ENCODE measurements at regions not wholly inside any gene's neighbourhood (a gene's known extent, or its start where the extent isn't known, plus 50 kb on each side); places are given as distances from the start of the nearest gene placed in this dataset.

DNA sequence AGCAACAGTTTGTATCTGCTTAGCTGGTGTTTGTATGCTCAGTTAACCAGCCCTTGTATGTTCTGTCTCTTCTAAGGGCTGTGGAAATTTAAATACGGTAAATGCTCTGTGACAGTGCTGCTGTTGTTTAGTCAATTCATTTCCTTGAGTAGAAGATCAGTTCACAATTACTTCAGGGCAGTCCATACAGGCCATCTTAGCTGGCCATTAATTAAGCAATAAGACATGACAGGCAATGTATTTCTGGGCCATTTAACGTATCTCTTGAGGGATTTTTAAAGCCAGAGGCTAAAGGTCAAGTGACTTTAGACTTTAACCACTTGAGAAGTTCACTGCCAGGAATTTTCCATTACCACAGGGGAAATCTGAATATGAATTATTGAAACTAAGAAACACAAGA is 351.8 kb downstream of the ZIC1 start:
- no peak for DNase-seq

DNA sequence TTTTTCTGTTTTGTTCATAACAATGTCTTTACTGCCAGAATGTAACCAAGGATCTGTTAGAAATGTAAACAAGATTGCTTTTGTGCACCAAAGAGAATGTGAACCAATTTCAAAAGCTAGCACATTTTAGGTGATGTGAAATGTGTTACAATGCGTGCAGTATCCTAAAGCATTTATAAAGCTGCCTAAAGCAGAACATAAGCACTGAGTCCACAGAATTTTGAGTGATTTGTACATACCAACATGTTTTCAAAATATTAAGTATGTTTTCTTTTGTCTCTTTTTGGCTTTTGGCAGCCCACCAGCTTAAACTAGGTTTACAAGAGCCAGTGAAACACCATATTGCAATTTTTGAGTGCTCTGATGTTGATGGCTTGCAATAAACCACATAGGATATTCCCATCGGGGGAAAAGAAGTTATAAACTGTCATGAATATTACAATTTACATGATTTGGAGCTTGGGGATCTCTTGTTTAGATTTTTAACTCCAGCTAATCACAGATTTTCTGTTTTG is 364.0 kb downstream of the ZIC1 start:
- no peak for DNase-seq

DNA sequence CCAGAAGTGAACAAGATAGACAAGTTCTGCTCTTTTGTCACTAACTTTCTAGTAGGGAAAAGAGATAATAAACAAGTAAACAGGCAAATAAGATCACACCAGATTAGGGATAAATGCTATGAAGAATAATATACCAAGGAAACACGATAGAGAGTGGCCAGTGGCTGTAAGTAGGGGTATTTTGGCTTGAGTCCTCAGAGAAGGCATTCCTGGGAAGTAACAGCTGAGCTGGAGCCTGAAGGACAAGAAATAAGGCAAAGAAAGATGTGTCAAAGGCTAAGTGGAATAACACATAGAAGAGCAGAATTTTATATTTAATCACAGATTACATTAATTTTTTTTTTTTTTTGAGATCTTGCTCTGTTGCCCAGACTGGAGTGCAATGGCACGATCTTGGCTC is 366.2 kb downstream of the ZIC1 start:
- no peak for DNase-seq

DNA sequence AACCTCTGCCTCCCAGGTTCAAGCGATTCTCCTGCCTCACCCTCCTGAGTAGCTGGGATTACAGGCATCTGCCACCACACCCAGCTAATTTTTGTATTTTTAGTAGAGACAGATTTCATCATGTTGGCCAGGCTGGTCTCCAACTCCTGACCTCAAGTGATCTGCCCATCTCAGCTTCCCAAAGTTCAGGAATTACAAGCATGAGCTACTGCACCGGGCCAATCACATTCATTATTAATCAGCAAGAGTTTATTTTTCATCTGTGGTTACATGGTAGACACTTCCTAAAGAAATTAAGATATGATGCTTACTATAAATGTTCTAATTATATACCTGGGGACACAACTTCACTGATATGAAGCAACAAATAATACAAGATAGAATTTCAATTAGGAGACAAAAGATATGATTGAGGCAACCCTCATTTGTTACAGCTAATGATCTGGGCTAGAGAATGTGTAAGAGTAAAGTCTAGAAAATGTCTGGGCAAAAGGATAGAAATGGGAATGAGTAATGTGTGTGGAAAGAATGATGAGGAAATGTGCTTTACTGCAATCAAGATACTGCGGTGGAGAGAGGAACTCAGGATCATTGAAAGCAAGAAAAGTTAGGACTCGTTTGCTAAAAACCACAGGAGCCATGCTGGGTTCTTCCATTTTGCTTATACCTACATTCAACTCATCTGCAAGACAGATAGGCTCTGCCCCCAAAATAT is 366.8 kb downstream of the ZIC1 start:
- no peak for DNase-seq

DNA sequence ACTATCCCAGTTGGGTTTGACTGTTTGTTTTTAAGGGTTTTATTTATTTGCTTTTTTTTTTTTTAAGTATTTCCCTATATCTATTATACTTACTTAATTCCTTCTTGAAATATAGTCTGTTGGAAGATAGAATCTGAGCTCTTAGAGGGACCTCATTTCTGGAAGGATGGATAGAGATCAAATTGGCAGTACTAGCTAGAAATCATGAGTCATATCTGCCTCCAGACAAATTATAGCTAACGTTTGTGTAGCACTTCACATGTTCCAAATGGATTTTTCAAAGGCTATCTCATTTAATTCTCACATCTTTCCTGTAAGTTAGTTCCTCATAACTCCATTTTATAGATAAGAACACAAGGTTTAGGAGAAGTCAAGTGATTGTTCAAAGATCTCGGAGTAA is 384.7 kb downstream of the ZIC1 start:
- DNase-seq: no peak

DNA sequence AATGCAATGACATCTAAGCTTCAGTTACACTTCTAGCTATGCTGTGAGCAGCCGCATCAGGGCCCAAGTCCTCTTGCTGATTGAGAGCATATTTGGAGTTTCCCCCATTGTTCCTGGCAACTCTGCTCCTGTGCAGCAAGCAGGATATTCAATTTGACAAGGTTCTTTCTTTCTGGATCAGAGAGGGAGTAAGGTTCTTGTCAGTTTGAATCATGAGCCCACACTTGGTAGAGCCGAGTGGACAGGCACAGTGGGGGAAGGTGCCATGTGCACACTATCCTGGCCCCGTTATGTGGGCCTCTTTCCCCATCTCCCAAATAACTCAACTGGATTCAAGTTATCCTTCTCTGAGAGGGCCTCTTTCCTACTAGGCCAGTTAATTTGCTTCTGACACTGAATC is 385.4 kb downstream of the ZIC1 start:
- DNase-seq: no peak

DNA sequence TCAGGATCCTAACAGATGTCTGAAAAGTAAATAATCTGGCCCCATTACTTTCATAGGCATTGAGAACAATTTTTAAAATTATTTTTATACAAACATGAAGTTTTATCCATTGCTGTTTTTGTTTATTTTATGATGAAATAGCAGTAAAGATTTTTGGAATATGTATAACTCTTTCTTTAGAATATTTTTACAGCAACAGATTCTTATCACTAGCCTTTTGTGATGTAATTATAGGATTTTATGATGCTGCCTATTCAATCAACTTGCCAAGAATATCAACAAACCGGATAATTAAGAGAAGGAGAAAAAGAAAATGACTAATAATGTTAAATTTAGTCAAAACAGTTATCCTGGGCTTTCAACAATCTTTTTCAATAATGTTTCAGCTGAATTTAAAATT is 386.3 kb downstream of the ZIC1 start:
- no peak for DNase-seq

DNA sequence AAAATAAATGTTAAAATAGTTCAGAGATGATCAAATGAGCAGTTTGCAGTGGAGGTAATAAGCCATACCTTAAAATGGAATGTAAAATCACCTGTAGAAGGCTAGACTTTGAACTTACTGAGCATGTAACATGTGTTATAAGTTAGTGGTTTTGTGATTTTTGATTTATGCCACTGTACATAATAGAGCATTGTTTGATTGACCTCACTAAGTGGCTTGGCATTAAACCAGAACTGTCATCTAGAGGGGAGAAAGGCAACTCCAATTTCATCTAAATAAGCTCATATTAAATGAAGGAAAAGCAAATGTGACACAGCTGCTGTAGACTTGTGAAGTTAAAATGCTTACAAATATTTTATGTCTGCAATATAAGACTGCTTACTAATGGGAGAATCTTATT is 387.9 kb downstream of the ZIC1 start:
- no peak for DNase-seq

DNA sequence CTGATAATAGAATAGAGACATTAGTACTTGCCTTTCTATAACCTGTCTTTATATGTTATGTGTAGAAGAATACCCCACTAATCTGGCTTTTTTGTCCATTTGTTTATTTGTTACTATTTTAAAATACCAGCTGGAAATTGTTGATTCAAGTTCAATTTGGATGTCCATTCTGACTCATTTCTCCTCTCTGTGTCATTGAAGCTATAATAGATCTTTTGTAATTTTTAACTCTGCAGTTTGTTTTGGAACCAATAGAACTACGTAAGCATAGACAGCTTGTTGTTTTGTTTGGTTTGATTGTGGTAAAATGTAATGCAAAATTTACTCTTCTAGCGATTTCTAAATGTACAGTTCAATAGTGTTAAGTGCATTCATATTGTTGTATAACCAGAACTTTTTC is 390.4 kb downstream of the ZIC1 start:
- no peak for DNase-seq

DNA sequence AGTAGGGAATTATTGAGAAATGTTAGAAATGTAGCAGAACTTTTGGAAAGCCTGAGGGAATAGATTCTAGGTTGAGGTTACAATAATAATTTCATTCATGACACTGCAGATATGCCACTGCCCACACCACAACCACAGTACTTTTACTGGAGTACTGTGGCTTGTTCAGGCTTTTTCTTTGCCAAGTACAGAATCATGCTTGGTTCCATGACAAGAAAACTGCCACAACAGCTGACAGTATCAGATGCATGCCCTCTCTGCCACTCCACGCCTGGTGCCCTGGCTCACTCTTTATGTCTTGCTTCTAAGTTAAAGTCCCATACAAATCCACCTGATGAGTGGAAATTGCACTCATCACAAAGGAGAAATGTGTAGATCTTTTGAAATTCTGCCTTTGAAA is 398.6 kb downstream of the ZIC1 start:
- no peak for DNase-seq

DNA sequence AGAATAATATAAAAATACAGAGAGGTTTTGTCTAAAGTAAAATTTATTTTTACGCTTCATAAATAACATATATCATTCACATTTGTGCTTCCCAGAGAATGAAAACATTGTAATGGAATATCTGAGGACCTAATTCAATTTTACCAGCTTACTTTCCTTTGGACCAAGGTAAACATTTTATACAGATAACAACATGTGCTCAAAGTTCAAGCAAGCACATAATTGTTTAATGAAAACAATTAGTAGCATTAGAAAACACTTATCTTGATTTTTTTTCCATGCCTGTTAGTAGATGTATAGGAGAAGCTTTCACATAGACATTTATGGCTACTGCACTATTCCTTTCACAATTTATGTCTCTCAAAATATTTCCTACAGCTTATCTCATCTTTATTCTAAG is 400.0 kb downstream of the ZIC1 start:
- no peak for DNase-seq

DNA sequence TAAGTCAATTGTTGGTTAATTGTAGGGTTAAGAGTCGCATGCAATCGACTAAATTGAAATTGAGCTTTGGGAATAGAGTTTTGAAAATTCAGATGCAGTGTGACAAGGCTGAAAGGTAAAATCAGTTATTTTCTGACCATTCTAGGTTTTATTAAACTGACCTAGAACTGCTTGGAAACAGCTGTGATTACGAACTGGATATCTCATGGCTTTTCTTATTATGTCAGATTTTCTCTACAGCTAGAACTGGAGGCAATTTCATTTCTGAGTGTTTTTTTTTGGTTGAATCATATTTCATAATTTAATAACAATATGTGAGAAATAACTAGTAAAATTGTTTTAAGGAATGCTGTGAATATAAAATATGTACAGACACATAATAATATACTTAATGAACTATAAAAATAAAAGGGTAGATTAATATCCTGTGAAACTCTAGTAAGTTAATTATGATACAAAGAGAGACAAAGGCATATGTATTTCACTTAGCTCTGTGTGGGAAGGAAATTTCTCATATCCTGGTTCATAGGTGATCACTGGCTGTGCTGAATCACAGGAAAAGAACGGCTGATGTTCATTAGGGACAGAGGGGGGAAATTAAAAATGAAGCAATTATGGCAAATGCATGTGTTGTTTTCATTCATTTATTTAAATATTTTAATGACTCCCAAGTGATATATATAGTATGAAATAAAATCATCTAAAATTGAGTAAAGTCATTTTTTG is 403.2 kb downstream of the ZIC1 start:
- DNase-seq: no peak

DNA sequence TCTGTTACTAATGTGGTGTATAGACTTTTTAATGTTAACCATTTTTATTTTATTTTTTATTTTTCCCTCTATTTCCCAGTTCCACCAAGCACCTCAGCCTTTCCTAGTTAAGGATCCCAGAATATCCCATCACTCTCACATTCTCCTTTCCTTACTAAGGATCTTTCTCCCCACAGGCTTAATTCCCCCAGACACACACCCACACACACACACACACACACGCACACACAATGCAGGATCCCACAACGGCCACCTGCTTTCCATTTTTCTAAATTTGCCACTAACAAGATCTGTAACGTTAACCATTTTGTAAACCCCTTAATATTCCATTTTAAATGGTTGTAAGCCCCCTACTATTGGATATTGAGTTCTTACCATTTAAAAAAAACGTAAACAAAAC is 404.1 kb downstream of the ZIC1 start:
- no peak for DNase-seq

DNA sequence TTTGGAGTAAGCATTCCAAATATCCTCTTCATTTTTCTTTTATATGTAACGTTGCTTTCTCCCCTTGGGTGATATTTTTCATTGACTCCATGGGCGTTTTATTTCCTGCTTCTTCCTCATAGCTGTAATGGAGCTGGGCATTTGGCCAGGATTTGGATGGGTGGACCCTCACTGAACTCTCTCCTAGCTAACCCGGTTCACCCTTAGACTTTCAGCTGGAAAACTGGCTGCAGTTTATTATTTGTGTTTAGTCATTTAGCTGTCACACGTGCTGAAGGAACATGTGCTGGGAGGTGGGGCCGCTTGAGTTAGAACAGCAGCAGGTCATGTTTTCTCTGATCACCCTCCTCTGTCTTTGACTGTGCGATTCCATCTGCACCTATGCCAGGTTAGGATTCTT is 407.6 kb downstream of the ZIC1 start:
- DNase-seq: no peak

DNA sequence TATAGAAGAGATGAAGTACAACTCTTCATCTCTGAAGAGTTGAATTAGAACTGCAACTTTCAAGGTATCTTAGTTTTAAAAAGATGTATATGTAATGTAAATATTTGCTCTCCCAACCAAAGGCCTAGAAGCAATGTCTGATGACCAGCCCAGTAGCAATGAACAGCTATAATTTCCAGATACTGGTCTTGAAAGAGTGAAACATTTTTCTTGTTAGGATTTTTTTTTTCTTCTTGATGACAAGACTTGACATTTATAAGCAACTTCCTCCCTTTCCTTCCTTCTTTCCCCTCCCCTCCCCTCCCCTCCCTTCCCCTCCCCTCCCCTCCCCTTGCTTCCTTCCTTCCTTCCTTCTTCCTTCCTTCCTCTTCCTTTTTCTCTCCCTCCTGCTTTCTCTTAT is 423.4 kb downstream of the ZIC1 start:
- no peak for DNase-seq

DNA sequence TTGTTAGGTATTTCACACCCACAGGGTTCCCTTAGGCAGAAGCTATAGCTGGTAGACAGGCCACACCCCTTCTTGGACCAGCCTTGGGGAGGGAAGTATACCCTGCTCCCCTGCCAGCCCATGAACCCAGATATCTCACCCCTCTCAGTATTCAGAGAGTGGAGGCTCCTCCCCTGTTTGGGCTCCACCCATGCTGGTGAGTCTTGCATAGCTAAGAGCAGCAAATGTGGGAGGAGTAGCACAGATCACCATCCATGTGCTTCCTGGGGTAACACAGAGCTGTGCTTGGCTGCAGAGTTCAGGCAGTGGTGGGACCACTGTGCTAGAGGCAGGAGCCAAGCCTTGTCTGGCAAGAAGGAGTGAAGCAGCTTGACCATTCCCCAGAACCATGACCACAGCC is 427.2 kb downstream of the ZIC1 start:
- DNase-seq: no peak

DNA sequence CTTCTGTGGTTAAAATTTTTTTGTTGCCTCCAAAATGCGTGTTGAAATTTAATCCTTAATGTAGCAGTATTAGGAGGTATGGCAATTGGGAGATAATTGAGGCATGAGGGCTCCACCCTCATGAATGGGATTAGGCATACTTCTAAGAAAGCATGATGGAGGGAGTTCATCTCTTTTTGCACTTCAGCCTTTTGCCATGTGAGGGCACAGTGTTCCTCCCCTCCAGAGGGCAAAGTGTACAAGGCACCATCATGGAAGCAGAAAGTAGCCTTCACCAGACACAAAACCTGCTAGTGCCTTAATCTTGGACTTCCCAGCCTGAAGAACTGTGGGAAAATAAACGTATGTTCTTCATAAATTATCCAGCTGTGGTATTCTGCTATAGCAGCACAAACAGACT is 429.5 kb downstream of the ZIC1 start:
- DNase-seq: no peak

DNA sequence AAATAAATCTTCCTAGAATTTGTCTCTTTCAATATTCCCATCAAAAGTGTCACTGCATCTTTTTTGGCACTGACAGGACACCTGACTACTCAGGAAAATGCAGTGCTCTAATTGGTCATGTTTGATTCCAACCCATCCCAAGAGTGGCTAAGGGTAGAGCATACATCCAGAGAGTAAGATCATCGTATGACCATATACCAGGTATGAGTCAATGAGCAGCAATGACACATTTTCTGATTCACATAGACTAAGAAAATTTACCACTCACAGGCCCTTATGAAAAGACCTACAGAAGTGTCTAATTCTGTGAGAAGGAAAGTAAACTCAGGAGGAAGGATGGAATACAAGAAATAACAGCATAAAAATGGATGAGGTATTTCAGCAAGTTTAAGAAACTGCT is 434.2 kb downstream of the ZIC1 start:
- DNase-seq: no peak

DNA sequence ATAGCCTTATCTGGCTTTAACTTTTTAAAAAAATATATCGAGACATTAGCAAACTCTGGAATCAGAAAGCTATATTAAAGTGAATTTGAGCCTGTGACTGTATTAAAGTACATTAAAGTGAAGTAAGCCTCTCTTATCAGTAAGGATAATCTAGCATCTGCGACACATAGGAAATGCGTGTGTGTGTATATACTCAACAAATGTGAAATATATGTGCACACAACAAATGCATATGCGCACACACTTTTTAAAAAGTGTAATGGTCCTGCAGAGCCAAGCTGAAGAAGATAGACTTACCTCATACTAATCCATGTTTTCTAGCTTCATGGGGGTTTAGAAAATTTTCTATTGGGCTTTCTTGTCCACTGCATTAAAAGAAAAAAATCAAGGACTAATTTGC is 437.1 kb downstream of the ZIC1 start:
- no peak for DNase-seq

DNA sequence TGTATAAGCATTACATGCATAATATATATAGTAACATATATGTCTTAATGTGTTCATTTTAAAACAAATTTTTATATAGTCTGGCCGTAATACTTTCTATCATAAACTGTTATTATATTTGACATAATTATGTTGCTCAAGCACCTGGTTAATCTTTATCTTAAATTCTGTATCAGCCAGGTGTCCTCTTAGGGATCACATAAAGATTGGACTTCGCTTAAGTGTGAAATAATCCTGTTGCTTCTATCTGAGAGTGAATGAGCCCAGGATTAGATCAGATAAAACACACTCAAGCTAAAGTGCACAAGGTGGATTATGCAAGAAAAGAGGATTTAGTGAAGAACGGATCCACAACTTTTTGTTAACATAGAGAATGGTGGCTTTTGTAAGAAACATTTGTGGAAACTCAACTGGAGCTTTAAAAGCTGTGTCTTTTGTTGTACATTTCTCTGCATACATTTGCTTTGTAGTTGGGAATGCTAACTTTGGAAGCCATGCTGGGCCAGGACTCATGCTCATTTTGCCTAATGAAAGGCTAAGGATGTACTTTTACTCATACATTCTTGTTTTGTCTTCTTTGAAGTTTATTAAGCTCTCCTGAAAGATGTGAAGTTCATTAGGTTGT is 437.8 kb downstream of the ZIC1 start:
- no peak for DNase-seq

DNA sequence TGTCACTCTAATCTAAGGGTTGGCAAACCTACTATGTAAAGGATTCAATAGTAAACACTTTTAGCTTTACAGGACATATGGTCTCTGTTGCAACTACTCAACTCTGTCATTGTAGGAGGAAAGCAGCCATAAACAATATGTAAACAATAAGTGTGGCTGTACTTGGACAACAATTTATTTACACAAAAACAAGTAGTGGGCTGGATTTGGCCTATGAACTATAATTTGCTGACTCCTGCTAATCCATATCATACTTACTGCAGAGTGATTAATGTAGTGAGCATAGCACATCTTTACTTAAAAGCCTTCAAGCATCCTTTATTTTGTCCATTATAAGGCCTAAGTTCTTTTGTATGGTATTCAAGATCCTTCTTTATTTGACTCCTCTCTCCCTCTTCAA is 441.9 kb downstream of the ZIC1 start:
- DNase-seq: no peak

DNA sequence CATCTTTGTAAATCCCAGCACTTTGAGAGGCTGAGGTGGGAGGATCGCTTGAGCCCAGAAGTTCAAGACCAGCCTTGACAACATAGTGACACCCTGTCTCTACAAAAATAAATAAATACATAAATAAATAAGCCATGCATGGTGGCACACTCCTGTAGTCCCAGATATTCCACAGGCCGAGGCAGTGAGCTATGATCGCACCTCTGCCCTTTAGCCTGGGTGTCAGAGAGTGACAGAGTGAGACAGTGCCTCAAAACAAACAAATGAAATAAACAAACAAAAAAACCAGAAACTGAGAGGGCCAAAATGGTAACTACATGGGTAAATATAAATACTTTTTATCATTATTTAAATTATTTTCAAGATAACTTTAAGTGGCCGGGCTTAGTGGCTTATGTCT is 445.4 kb downstream of the ZIC1 start:
- no peak for DNase-seq

DNA sequence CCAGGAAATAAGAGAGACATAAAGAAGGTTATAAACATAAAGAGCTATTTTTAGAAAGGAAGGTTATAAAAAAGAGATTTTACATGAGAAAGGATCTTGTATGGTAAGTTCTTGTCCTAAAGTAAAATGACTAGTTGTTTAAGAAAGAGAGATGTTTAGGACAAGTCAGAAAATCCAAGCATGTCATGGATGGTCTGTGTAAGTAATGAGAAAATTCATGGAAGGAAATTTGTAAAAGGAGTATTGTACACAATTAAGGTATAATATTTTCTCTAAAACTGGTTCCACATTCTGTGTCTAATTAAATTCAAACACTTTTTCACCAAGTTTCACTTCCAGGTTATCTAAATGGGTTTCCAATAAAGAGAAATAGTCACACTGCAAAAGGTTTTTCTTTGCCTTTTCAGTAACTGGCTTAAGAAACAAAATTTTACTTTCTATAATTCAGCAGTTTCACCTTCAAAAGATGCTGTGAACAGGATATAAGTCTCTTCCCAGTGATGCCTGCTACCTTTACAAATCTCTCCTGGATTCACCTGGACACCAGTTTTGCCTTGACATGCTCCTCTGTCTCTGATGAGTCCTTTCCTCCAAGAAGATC is 455.7 kb downstream of the ZIC1 start:
- no peak for DNase-seq

DNA sequence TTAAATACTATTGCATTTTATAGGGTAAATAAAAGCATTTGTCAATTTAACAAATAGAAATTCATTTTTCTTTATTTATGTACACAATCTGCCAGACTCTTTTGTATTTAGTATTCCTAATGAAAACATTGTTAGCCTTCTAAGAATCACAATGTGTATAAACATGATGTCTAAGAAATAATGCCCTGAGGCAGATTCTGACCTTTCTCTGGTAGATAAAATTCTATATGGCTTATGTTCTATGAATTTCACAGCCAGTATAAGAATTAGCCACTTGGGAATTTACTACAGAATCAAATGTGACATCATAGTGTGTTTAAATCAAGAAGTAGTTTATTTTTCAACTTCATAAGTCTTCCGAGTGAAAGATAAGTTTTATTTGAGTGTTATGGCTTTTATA is 457.4 kb downstream of the ZIC1 start:
- DNase-seq: no peak
